ENCODE measurements at regions not wholly inside any gene's neighbourhood (a gene's known extent, or its start where the extent isn't known, plus 50 kb on each side); places are given as distances from the start of the nearest gene placed in this dataset.

DNA sequence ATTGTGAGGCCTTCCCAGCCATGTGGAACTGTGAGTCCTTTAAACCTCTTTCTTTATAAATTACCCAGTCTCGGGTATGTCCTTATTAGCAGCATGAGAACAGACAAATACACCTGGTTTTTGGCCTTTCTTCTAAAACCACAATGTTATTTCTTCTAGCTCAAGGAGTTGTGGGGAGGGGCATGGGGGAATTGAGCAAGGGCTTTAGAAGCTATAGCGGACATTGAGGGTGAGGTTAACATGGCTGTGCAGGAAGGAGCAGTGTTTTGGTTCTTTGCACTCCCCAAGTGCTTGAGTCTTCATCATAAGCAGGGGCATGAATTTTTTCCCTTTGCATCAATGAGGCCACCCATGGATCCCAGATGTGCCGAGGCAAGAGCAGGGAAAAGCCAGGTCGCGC, 86.8 kb downstream of the SPRING1 start:
- TF ChIP-seq POLR2AphosphoS5 (IDR thresholded peaks at IDR 0.05) (no peak), POLR2A (IDR thresholded peaks at IDR 0.05) (no peak)
- TF ChIP-seq, protein P1, sequence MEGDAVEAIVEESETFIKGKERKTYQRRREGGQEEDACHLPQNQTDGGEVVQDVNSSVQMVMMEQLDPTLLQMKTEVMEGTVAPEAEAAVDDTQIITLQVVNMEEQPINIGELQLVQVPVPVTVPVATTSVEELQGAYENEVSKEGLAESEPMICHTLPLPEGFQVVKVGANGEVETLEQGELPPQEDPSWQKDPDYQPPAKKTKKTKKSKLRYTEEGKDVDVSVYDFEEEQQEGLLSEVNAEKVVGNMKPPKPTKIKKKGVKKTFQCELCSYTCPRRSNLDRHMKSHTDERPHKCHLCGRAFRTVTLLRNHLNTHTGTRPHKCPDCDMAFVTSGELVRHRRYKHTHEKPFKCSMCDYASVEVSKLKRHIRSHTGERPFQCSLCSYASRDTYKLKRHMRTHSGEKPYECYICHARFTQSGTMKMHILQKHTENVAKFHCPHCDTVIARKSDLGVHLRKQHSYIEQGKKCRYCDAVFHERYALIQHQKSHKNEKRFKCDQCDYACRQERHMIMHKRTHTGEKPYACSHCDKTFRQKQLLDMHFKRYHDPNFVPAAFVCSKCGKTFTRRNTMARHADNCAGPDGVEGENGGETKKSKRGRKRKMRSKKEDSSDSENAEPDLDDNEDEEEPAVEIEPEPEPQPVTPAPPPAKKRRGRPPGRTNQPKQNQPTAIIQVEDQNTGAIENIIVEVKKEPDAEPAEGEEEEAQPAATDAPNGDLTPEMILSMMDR (IDR thresholded peaks at IDR 0.05) = no peak
